Liver (tissue), 3 donors: ENCODE measurements at regions not wholly inside any gene's neighbourhood (a gene's known extent, or its start where the extent isn't known, plus 50 kb on each side); places are given as distances from the start of the nearest gene placed in this dataset.

ENCODE experiments used
- HNF4A ChIP-seq, 2 donors: conservative IDR thresholded peaks; 2 replicates each; pipeline ENCODE4 v1.6.1; 2016; ENCODE audit warnings: antibody characterized with exemption in 2 of 2, mild to moderate bottlenecking in 2 of 2
- JUND ChIP-seq, 2 donors: IDR thresholded peaks; 2 replicates each; pipeline ENCODE4 v1.6.1; 2016; ENCODE audit warnings: antibody characterized with exemption in 2 of 2
- RXRA ChIP-seq, 2 donors: IDR thresholded peaks; 2 replicates each; pipeline ENCODE4 v1.6.1; 2017 to 2018; ENCODE audit warnings: antibody characterized with exemption in 2 of 2, mild to moderate bottlenecking in 1 of 2
- TF ChIP-seq, protein P1 (sequence below): fragments of 150-350 bp; IDR thresholded peaks from 2 replicates; pipeline ENCODE4 v1.5.1; 2017; ENCODE audit warnings: improper control_type of control experiment, low read depth, low read length; ENCODE audit not compliant: missing input control
- donor health status: healthy.
- donor health status: healthy.

DNA sequence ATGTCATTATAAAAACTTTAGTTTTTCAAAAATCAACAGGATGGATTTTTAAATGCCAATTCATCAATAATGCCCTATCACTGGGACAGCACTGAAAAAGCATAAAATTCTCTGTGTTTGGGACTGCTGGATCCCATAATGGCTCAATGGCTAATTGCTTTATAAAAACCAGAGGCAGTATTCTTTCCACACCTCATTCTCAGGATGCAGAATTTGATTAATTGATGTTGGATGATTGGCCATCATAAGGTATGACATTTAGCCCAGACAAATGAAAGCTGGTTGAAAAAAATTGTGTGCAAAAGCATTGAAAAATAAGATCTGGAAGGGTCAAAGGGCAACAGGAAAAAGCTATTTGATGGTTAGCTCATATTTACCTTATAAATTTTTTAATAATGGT lies 362.2 kb upstream of the SNX7 start:
- TF ChIP-seq, protein P1, sequence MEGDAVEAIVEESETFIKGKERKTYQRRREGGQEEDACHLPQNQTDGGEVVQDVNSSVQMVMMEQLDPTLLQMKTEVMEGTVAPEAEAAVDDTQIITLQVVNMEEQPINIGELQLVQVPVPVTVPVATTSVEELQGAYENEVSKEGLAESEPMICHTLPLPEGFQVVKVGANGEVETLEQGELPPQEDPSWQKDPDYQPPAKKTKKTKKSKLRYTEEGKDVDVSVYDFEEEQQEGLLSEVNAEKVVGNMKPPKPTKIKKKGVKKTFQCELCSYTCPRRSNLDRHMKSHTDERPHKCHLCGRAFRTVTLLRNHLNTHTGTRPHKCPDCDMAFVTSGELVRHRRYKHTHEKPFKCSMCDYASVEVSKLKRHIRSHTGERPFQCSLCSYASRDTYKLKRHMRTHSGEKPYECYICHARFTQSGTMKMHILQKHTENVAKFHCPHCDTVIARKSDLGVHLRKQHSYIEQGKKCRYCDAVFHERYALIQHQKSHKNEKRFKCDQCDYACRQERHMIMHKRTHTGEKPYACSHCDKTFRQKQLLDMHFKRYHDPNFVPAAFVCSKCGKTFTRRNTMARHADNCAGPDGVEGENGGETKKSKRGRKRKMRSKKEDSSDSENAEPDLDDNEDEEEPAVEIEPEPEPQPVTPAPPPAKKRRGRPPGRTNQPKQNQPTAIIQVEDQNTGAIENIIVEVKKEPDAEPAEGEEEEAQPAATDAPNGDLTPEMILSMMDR = no peak
- TF ChIP-seq RXRA (IDR thresholded peaks at IDR 0.05) = no peak
- no peak for TF ChIP-seq HNF4A (conservative IDR thresholded peaks at IDR 0.05)
- TF ChIP-seq JUND (IDR thresholded peaks at IDR 0.05) = no peak
